ENCODE measurements at regions not wholly inside any gene's neighbourhood (a gene's known extent, or its start where the extent isn't known, plus 50 kb on each side); places are given as distances from the start of the nearest gene placed in this dataset.

GRCh38 chr7:3217166-3217565, 83.9 kb upstream of the SDK1 start:
- TF ChIP-seq EZH2 (IDR thresholded peaks at IDR 0.05; ENCODE audit: low read length) (no peak), CTCF (optimal IDR thresholded peaks at IDR 0.05 in 1 of 3, IDR thresholded peaks at IDR 0.05 in 1 of 3, conservative IDR thresholded peaks at IDR 0.05 in 1 of 3; ENCODE audit: extremely low read depth in 1 of 3, insufficient read depth in 2 of 3, low read length in 3 of 3) (no peak)

Measured in keratinocyte (primary cell).